HUDEP-2 (cell line): ENCODE measurements at regions not wholly inside any gene's neighbourhood (a gene's known extent, or its start where the extent isn't known, plus 50 kb on each side); places are given as distances from the start of the nearest gene placed in this dataset.
"Not testable (repeated sequence)": the region's sequence is repeated elsewhere in the genome, so short reads cannot be mapped to it uniquely, and the experiment has no call there.

Experiments
- DNase-seq, 76 experiments: peaks; one replicate each; lab custom pipeline; 2025; ENCODE audit not compliant: unreplicated experiment in 76 of 76; lab: John Stamatoyannopoulos, UW

- no peak for DNase-seq
Measured at GRCh38 chr13:40371531-40372125, 294.8 kb downstream of the FOXO1 start.

- DNase-seq = not testable (repeated sequence)
Measured at GRCh38 chr13:40373608-40374007, 292.8 kb downstream of the FOXO1 start.

- no peak for DNase-seq
Measured at GRCh38 chr13:40375489-40376171, 290.8 kb downstream of the FOXO1 start.

- no peak for DNase-seq
Measured at GRCh38 chr13:40376296-40376849, 290.1 kb downstream of the FOXO1 start.

- DNase-seq = no peak
Measured at GRCh38 chr13:40376867-40377535, 289.4 kb downstream of the FOXO1 start.

- no peak for DNase-seq
Measured at GRCh38 chr13:40377783-40378182, 288.7 kb downstream of the FOXO1 start.

GRCh38 chr13:40379196-40379595, 287.2 kb downstream of the FOXO1 start:
- DNase-seq = no peak

GRCh38 chr13:40379794-40380578, 286.5 kb downstream of the FOXO1 start:
- DNase-seq = no peak

- no peak for DNase-seq
Measured at GRCh38 chr13:40381935-40382764, 284.3 kb downstream of the FOXO1 start.

GRCh38 chr13:40383132-40383531, 283.3 kb downstream of the FOXO1 start:
- no peak for DNase-seq

GRCh38 chr13:40383885-40384284, 282.6 kb downstream of the FOXO1 start:
- DNase-seq = no peak

- no peak for DNase-seq
Measured at GRCh38 chr13:40384976-40385857, 281.2 kb downstream of the FOXO1 start.

GRCh38 chr13:40385858-40386180, 280.6 kb downstream of the FOXO1 start:
- DNase-seq = no peak

- DNase-seq = no peak
Measured at GRCh38 chr13:40386586-40386985, 279.9 kb downstream of the FOXO1 start.

GRCh38 chr13:40387775-40388174, 278.7 kb downstream of the FOXO1 start:
- DNase-seq = no peak

- DNase-seq = no peak
Measured at GRCh38 chr13:40388617-40389016, 277.8 kb downstream of the FOXO1 start.

GRCh38 chr13:40389081-40389641, 277.3 kb downstream of the FOXO1 start:
- DNase-seq = no peak

GRCh38 chr13:40390401-40390916, 276.0 kb downstream of the FOXO1 start:
- DNase-seq = no peak

GRCh38 chr13:40391788-40392187, 274.7 kb downstream of the FOXO1 start:
- no peak for DNase-seq
